MM.1S (cell line): ENCODE measurements at regions not wholly inside any gene's neighbourhood (a gene's known extent, or its start where the extent isn't known, plus 50 kb on each side); places are given as distances from the start of the nearest gene placed in this dataset.
"Not testable (repeated sequence)": the region's sequence is repeated elsewhere in the genome, so short reads cannot be mapped to it uniquely, and the experiment has no call there.

Experiments used
- DNase-seq: peaks from one replicate; pipeline ENCODE4 v3.0.0-alpha.2; 2015
- H2AFZ ChIP-seq: fragments of 300-600 bp; sonication (generic); 2 replicates; pipeline ENCODE4 v1.6.0; 2016; ENCODE audit warnings: antibody characterized with exemption, low read length
- H3F3A ChIP-seq: fragments of 300-600 bp; sonication (generic); 2 replicates; pipeline ENCODE4 v1.6.1; 2016; ENCODE audit warnings: mild to moderate bottlenecking, antibody characterized with exemption, low read length, moderate library complexity, mixed read lengths; ENCODE audit not compliant: insufficient read depth
- H3K27ac ChIP-seq: fragments of 300-600 bp; sonication (generic); 2 replicates; pipeline ENCODE4 v1.5.1; 2016; ENCODE audit warnings: mild to moderate bottlenecking, low read length
- H3K27me3 ChIP-seq: fragments of 300-600 bp; sonication (generic); replicated peaks from 2 replicates; pipeline ENCODE4 v1.6.0; 2016; ENCODE audit warnings: low read length; ENCODE audit not compliant: insufficient read depth
- H3K36me3 ChIP-seq: fragments of 300-600 bp; sonication (generic); replicated peaks from 2 replicates; pipeline ENCODE4 v1.6.1; 2016; ENCODE audit warnings: mild to moderate bottlenecking, low read length, mixed read lengths; ENCODE audit not compliant: insufficient read depth
- H3K4me1 ChIP-seq: fragments of 300-600 bp; sonication (generic); 2 replicates; pipeline ENCODE4 v1.6.1; 2016; ENCODE audit warnings: low read length, mixed read lengths
- H3K4me2 ChIP-seq: fragments of 300-600 bp; sonication (generic); 2 replicates; pipeline ENCODE4 v1.6.0; 2016; ENCODE audit warnings: low read depth, low read length
- H3K4me3 ChIP-seq: fragments of 300-600 bp; sonication (generic); 2 replicates; pipeline ENCODE4 v1.5.1; 2016; ENCODE audit warnings: low read length, mixed read lengths
- H3K79me2 ChIP-seq: fragments of 300-600 bp; sonication (generic); 2 replicates; pipeline ENCODE4 v1.6.1; 2016; ENCODE audit warnings: mixed run types, low read length, mixed read lengths
- H3K9ac ChIP-seq: fragments of 300-600 bp; sonication (generic); 2 replicates; pipeline ENCODE4 v1.6.1; 2016; ENCODE audit warnings: low read length, mixed read lengths
- H3K9me2 ChIP-seq: fragments of 300-600 bp; sonication (generic); replicated peaks from 2 replicates; pipeline ENCODE4 v1.6.1; 2016; ENCODE audit warnings: mild to moderate bottlenecking, low read length, mixed read lengths; ENCODE audit not compliant: insufficient read depth
- H3K9me3 ChIP-seq: fragments of 300-600 bp; sonication (generic); replicated peaks from 2 replicates; pipeline ENCODE4 v1.6.1; 2016; ENCODE audit warnings: mild to moderate bottlenecking, low read length, mixed read lengths; ENCODE audit not compliant: insufficient read depth
- H4K20me1 ChIP-seq: fragments of 300-600 bp; sonication (generic); 2 replicates; pipeline ENCODE4 v1.6.1; 2016; ENCODE audit warnings: mild to moderate bottlenecking, low read length, moderate library complexity, mixed read lengths; ENCODE audit not compliant: insufficient read depth
- CTCF ChIP-seq: fragments of 300-600 bp; sonication (generic); IDR thresholded peaks from 2 replicates; pipeline ENCODE4 v1.5.1; 2016; ENCODE audit warnings: antibody characterized with exemption, low read length, mixed read lengths
- EZH2 ChIP-seq: fragments of 300-600 bp; sonication (generic); optimal IDR thresholded peaks from 2 replicates; pipeline ENCODE3; 2017; ENCODE audit warnings: low read depth, mild to moderate bottlenecking, antibody characterized with exemption, low read length, mixed read lengths
- EZH2phosphoT487 ChIP-seq: fragments of 300-600 bp; sonication (generic); IDR thresholded peaks from 2 replicates; pipeline ENCODE4 v1.6.1; 2018; ENCODE audit warnings: antibody characterized with exemption, low read length

- H3K4me1 ChIP-seq: no peaks in the 10 kb centered on the region
- no peak overlapping the region for H3K4me2 ChIP-seq
- no peak overlapping the region for H3K4me3 ChIP-seq
- H3K27me3 ChIP-seq: no peaks in the 10 kb centered on the region
- H3F3A ChIP-seq: no peaks in the 10 kb centered on the region
- no peak overlapping the region for H2AFZ ChIP-seq
- TF ChIP-seq CTCF (no peak), EZH2phosphoT487 (no peak), EZH2 (no peak)
- no peaks in the 10 kb centered on the region for H3K9me3 ChIP-seq
- no peaks in the 10 kb centered on the region for H3K36me3 ChIP-seq
- no peaks in the 10 kb centered on the region for H3K9me2 ChIP-seq
- no peak overlapping the region for H3K9ac ChIP-seq
- DNase-seq: no peak
- no peaks in the 10 kb centered on the region for H4K20me1 ChIP-seq
- no peak overlapping the region for H3K27ac ChIP-seq
- H3K79me2 ChIP-seq: no peaks in the 10 kb centered on the region
Measured at GRCh38 chr12:71268598-71269280, 110.9 kb upstream of the TSPAN8 start.

DNA sequence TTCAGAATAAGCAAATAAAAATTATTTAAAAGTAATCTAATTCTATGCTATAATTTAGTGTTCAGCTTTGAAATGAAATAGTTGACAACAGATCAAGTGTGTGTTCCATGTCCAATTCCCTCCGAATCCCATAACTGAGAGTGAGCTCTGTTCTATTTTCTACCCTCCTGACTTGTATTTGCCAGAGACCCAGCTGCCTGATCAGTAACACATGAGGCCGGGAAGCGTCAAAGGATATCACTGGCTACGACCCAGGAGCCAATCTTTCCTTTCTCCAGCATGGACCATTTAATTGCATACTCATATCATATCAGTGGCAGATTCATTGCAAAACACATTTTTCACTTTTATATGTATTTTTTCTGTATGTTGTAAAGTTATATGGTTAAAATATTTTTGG lies 108.8 kb upstream of the TSPAN8 start:
- no peaks in the 10 kb centered on the region for H3K79me2 ChIP-seq
- no peaks in the 10 kb centered on the region for H3K9me2 ChIP-seq
- no peak overlapping the region for H3K27ac ChIP-seq
- H3K4me3 ChIP-seq: no peak overlapping the region
- no peaks in the 10 kb centered on the region for H3F3A ChIP-seq
- H3K4me1 ChIP-seq: no peaks in the 10 kb centered on the region
- no peaks in the 10 kb centered on the region for H3K36me3 ChIP-seq
- no peaks in the 10 kb centered on the region for H4K20me1 ChIP-seq
- H3K9me3 ChIP-seq: no peaks in the 10 kb centered on the region
- H3K9ac ChIP-seq: no peak overlapping the region
- no peak overlapping the region for H2AFZ ChIP-seq
- H3K27me3 ChIP-seq: no peaks in the 10 kb centered on the region
- no peak overlapping the region for H3K4me2 ChIP-seq
- no peak for DNase-seq
- TF ChIP-seq CTCF: no peak
- TF ChIP-seq EZH2phosphoT487: no peak
- no peak for TF ChIP-seq EZH2

GRCh38 chr12:71265731-71266130 lies 107.9 kb upstream of the TSPAN8 start:
- H3F3A ChIP-seq, H2AFZ ChIP-seq: not testable (repeated sequence)

GRCh38 chr12:71262466-71262865 lies 104.7 kb upstream of the TSPAN8 start:
- no peak for TF ChIP-seq EZH2phosphoT487
- no peak for TF ChIP-seq CTCF
- TF ChIP-seq EZH2: no peak
- no peaks in the 10 kb centered on the region for H3K9me2 ChIP-seq
- no peak overlapping the region for H3K4me2 ChIP-seq
- H3K4me1 ChIP-seq: no peaks in the 10 kb centered on the region
- no peaks in the 10 kb centered on the region for H3K36me3 ChIP-seq
- H3K27ac ChIP-seq: no peak overlapping the region
- no peaks in the 10 kb centered on the region for H3K9me3 ChIP-seq
- no peak overlapping the region for H3K4me3 ChIP-seq
- DNase-seq: no peak
- no peaks in the 10 kb centered on the region for H3K79me2 ChIP-seq
- H2AFZ ChIP-seq: no peak overlapping the region
- H4K20me1 ChIP-seq: no peaks in the 10 kb centered on the region
- no peaks in the 10 kb centered on the region for H3F3A ChIP-seq
- H3K9ac ChIP-seq: no peak overlapping the region
- H3K27me3 ChIP-seq: no peaks in the 10 kb centered on the region

More at GRCh38 chr12:71265731-71266130, 107.9 kb upstream of the TSPAN8 start:
- H3K4me2 ChIP-seq, H3K9ac ChIP-seq, H3K4me1 ChIP-seq, H3K27me3 ChIP-seq, H3K9me3 ChIP-seq, H3K9me2 ChIP-seq, H3K27ac ChIP-seq, H3K79me2 ChIP-seq, DNase-seq, H3K4me3 ChIP-seq, H4K20me1 ChIP-seq, H3K36me3 ChIP-seq: not testable (repeated sequence)
